H9 (cell line): ENCODE measurements at regions not wholly inside any gene's neighbourhood (a gene's known extent, or its start where the extent isn't known, plus 50 kb on each side); places are given as distances from the start of the nearest gene placed in this dataset.

Experiments
- DNase-seq: peaks from one replicate; pipeline ENCODE4 v3.0.0-alpha.2; 2017
- H2AFZ ChIP-seq: one replicate; pipeline ENCODE4 v1.6.1; 2013; ENCODE audit warnings: mild to moderate bottlenecking, low read length, control low read depth, moderate library complexity
- H2AK5ac ChIP-seq: 2 replicates; pipeline ENCODE4 v1.6.1; 2013; ENCODE audit warnings: low read length, control low read depth, mixed read lengths; ENCODE audit not compliant: insufficient read length
- H2BK120ac ChIP-seq: one replicate; pipeline ENCODE4 v1.6.1; 2013; ENCODE audit warnings: low read depth, mild to moderate bottlenecking, low read length, control low read depth, inconsistent platforms; ENCODE audit not compliant: poor library complexity, severe bottlenecking
- H2BK12ac ChIP-seq: 2 replicates; pipeline ENCODE4 v1.6.1; 2013; ENCODE audit warnings: low read length, control low read depth, mixed read lengths, low read depth; ENCODE audit not compliant: insufficient read length
- H2BK15ac ChIP-seq: 2 replicates; pipeline ENCODE4 v1.6.1; 2013; ENCODE audit warnings: low read depth, low read length, control low read depth
- H2BK20ac ChIP-seq: one replicate; pipeline ENCODE4 v1.6.1; 2013; ENCODE audit warnings: low read depth, mild to moderate bottlenecking, low read length, control low read depth, inconsistent platforms; ENCODE audit not compliant: poor library complexity, severe bottlenecking
- H2BK5ac ChIP-seq: 2 replicates; pipeline ENCODE4 v1.6.1; 2013; ENCODE audit warnings: low read length, control low read depth, mixed read lengths; ENCODE audit not compliant: insufficient read length
- H3K14ac ChIP-seq: 2 replicates; pipeline ENCODE4 v1.6.1; 2013; ENCODE audit warnings: low read length, control low read depth; ENCODE audit not compliant: insufficient read depth
- H3K18ac ChIP-seq: 2 replicates; pipeline ENCODE4 v1.6.1; 2013; ENCODE audit warnings: low read depth, mild to moderate bottlenecking, mixed read lengths, low read length, control low read depth; ENCODE audit not compliant: insufficient read length
- H3K23ac ChIP-seq: 2 replicates; pipeline ENCODE4 v1.6.1; 2013; ENCODE audit warnings: low read length, control low read depth, mixed read lengths, low read depth; ENCODE audit not compliant: insufficient read length
- H3K23me2 ChIP-seq: 2 replicates; pipeline ENCODE4 v1.6.1; 2013; ENCODE audit warnings: low read depth, mild to moderate bottlenecking, mixed read lengths, low read length, control low read depth; ENCODE audit not compliant: insufficient read length, poor library complexity, severe bottlenecking
- H3K27ac ChIP-seq: 2 replicates; pipeline ENCODE4 v1.5.1; 2013; ENCODE audit warnings: low read length, control low read depth, mixed read lengths, low read depth; ENCODE audit not compliant: insufficient read length
- H3K27me3 ChIP-seq: 2 replicates; pipeline ENCODE4 v1.6.1; 2013; ENCODE audit warnings: low read length, control low read depth, inconsistent platforms; ENCODE audit not compliant: insufficient read depth
- H3K4ac ChIP-seq: 2 replicates; pipeline ENCODE4 v1.6.1; 2013; ENCODE audit warnings: low read depth, mild to moderate bottlenecking, control low read depth, inconsistent platforms, low read length, moderate library complexity
- H3K4me1 ChIP-seq: 2 replicates; pipeline ENCODE4 v1.6.1; 2013; ENCODE audit warnings: low read length, control low read depth, inconsistent platforms; ENCODE audit not compliant: insufficient read depth
- H3K4me2 ChIP-seq: 2 replicates; pipeline ENCODE4 v1.6.1; 2013; ENCODE audit warnings: low read length, control low read depth, mixed read lengths; ENCODE audit not compliant: insufficient read length, insufficient read depth
- H3K56ac ChIP-seq: 2 replicates; pipeline ENCODE4 v1.6.1; 2013; ENCODE audit warnings: low read depth, mild to moderate bottlenecking, mixed read lengths, low read length, control low read depth; ENCODE audit not compliant: insufficient read length
- H3K79me1 ChIP-seq: 2 replicates; pipeline ENCODE4 v1.6.1; 2013; ENCODE audit warnings: low read depth, mild to moderate bottlenecking, moderate library complexity, low read length, control low read depth, inconsistent platforms; ENCODE audit not compliant: insufficient read depth, poor library complexity, severe bottlenecking
- H3K79me2 ChIP-seq: 2 replicates; pipeline ENCODE4 v1.6.1; 2013; ENCODE audit warnings: low read length, control low read depth, inconsistent platforms; ENCODE audit not compliant: insufficient read depth
- H3K9ac ChIP-seq: 2 replicates; pipeline ENCODE4 v1.6.1; 2013; ENCODE audit warnings: low read length, control low read depth, mixed read lengths; ENCODE audit not compliant: insufficient read length; ENCODE audit errors: extremely low read depth
- H3K9me3 ChIP-seq: one replicate; pipeline ENCODE4 v1.6.1; 2013; ENCODE audit warnings: low read depth, low read length, inconsistent platforms; ENCODE audit not compliant: control insufficient read depth
- H3T11ph ChIP-seq: one replicate; pipeline ENCODE4 v1.6.1; 2013; ENCODE audit warnings: mild to moderate bottlenecking, low read length, control low read depth, inconsistent platforms
- H4K20me1 ChIP-seq: one replicate; pipeline ENCODE4 v1.6.1; 2013; ENCODE audit not compliant: control insufficient read depth, insufficient read length, insufficient read depth
- H4K5ac ChIP-seq: 2 replicates; pipeline ENCODE4 v1.6.1; 2013; ENCODE audit warnings: low read depth, mild to moderate bottlenecking, mixed read lengths, low read length, control low read depth; ENCODE audit not compliant: insufficient read length
- H4K8ac ChIP-seq: replicated peaks from 2 replicates; pipeline ENCODE4 v1.6.1; 2013; ENCODE audit warnings: low read length, control low read depth, mixed read lengths, low read depth; ENCODE audit not compliant: insufficient read length
- H4K91ac ChIP-seq: 2 replicates; pipeline ENCODE4 v1.6.1; 2013; ENCODE audit warnings: low read depth, mild to moderate bottlenecking, moderate library complexity, mixed read lengths, low read length, control low read depth; ENCODE audit not compliant: insufficient read length
- H3K27ac Mint-ChIP-seq, 3 experiments: 2 replicates in 2 of 3; 3 replicates in 1 of 3; pipeline ENCODE4 v1.8.0; 2020 to 2021; ENCODE audit warnings: mixed read lengths in 3 of 3, mild to moderate bottlenecking in 1 of 3, moderate library complexity in 1 of 3
- H3K27me3 Mint-ChIP-seq: 2 replicates; pipeline ENCODE4 v1.8.0; 2021; ENCODE audit warnings: low read depth, mild to moderate bottlenecking, moderate library complexity, mixed read lengths
- H3K36me3 Mint-ChIP-seq, 3 experiments: 2 replicates in 2 of 3; 3 replicates in 1 of 3; pipeline ENCODE4 v1.8.0; 2020 to 2021; ENCODE audit warnings: low read depth in 3 of 3, mixed read lengths in 3 of 3; ENCODE audit not compliant: insufficient read depth in 1 of 3
- H3K4me1 Mint-ChIP-seq, 2 experiments: 2 replicates each; pipeline ENCODE4 v1.8.0; 2020; ENCODE audit warnings: mixed read lengths in 2 of 2
- H3K4me3 Mint-ChIP-seq, 2 experiments: 2 replicates in 1 of 2; 3 replicates in 1 of 2; pipeline ENCODE4 v1.8.0; 2020 to 2021; ENCODE audit warnings: mild to moderate bottlenecking in 2 of 2, mixed read lengths in 2 of 2, moderate library complexity in 1 of 2
- H3K9me3 Mint-ChIP-seq, 2 experiments: 2 replicates in 1 of 2; 3 replicates in 1 of 2; pipeline ENCODE4 v1.8.0; 2020; ENCODE audit warnings: mild to moderate bottlenecking in 2 of 2, mixed read lengths in 2 of 2, moderate library complexity in 1 of 2
- CTCF ChIP-seq: fragments of 200-600 bp; sonication (generic); conservative IDR thresholded peaks from 3 replicates; pipeline ENCODE4 v1.8.0; 2021; ENCODE audit warnings: antibody characterized with exemption, mild to moderate bottlenecking
- WGBS: extraction: QIAGEN DNeasy Blood & Tissue Kit; methylation state at CpG from one replicate; pipeline ENCODE4 v1.1.7; 2013; ENCODE audit warnings: missing lambda C conversion rate, low lambda C conversion rate, mixed read lengths; ENCODE audit not compliant: insufficient read length; ENCODE audit errors: extremely low coverage; 5-methylcytosine and 5-hydroxymethylcytosine counted together

DNA sequence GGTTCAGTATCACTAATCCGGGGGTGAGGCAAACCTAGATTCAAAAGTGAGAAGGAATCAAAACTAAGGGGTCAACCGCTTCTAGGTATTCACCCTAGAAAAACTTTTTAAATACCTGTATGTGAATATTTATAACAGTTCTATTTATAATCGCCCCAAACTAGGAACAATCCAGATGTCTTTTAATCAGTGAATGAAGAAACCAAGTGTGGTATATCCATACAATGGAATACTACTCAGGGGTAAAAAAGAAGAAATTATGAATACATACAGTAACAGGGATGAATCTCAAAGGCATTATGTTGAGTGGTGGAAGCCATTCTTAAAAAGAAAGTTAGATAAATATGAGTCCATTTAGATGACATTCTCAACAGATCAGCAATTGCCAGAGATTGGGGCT is 178.0 kb upstream of the BLID start:
- Histone ChIP-seq H3K4ac (no peak overlapping the region), H2BK120ac (no peak overlapping the region), H3K79me2 (no peaks in the 10 kb centered on the region), H3K18ac (no peak overlapping the region), H2BK20ac (no peak overlapping the region), H3K27me3 (no peaks in the 10 kb centered on the region), H2BK5ac (no peak overlapping the region), H2AFZ (no peak overlapping the region), H3K14ac (no peak overlapping the region), H2AK5ac (no peak overlapping the region), H3K4me2 (no peak overlapping the region), H3K27ac (no peak overlapping the region), H3K56ac (no peak overlapping the region), H3K79me1 (no peaks in the 10 kb centered on the region), H4K91ac (no peak overlapping the region), H4K5ac (no peak overlapping the region), H3K4me1 (no peaks in the 10 kb centered on the region), H4K20me1 (no peaks in the 10 kb centered on the region), H3K9ac (no peak overlapping the region), H3K9me3 (no peaks in the 10 kb centered on the region), H3K23ac (no peak overlapping the region), H3K23me2 (no peaks in the 10 kb centered on the region), H4K8ac (no peak overlapping the region), H2BK12ac (no peak overlapping the region), H2BK15ac (no peak overlapping the region), H3T11ph (no peak overlapping the region)
- Mint-ChIP-seq H3K4me1 (no peaks in the 10 kb centered on the region; a peak in 1 of 4 replicates), H3K27me3 (peaks cover 2% of the 10 kb centered on the region; the same call in 1 of the 2 replicates), H3K9me3 (peaks cover 18 to 25% of the 10 kb centered on the region in 2 experiments), H3K36me3 (peaks cover 8 to 35% (median 9%) of the 10 kb centered on the region in 3 experiments), H3K4me3 (no peak overlapping the region), H3K27ac (no peak overlapping the region)
- no peak for DNase-seq
- TF ChIP-seq CTCF, result no peak
- no CpG with 5 or more reads among the region's 3 CpGs for WGBS
